ENCODE measurements at regions not wholly inside any gene's neighbourhood (a gene's known extent, or its start where the extent isn't known, plus 50 kb on each side); places are given as distances from the start of the nearest gene placed in this dataset.

DNA sequence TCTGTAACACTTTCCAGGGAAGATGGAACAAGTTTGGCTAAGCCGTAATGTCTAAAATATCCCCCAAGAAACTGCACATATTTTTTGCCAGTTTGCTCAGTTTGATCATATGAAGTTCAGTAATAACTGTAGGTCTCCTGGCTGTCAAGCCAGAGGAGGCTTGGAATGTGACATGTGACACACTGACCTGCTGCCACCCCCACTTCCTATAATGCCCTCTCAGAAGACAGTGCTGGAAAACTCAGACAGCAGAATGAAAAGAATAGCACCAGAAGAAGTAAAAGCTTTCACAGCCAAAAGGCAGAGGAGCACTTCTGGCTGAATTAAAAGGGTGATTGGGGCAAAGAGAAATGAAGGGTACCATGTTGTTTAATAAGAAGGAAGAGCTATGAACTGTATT lies 67.4 kb upstream of the UBAC2 start:
- no peaks in the 10 kb centered on the region for H3K79me1 ChIP-seq (ENCODE audit: insufficient read depth, low read depth, low read length, poor library complexity, severe bottlenecking)

More for the DNA sequence above, 67.4 kb upstream of the UBAC2 start:
- no peak for TF ChIP-seq CTCF (conservative IDR thresholded peaks at IDR 0.05)
- Histone ChIP-seq H3K18ac (ENCODE audit: insufficient read length, low read depth, low read length) (no peak overlapping the region), H2BK12ac (ENCODE audit: insufficient read length, low read depth, low read length) (no peak overlapping the region), H3K4me2 (ENCODE audit: insufficient read depth, insufficient read length, low read length) (no peak overlapping the region), H2AK5ac (ENCODE audit: insufficient read length, low read length) (no peak overlapping the region), H4K8ac (replicated peaks; ENCODE audit: insufficient read length, low read depth, low read length) (no peak overlapping the region), H3K9ac (ENCODE audit: extremely low read depth, insufficient read length, low read length) (no peak overlapping the region), H2BK5ac (ENCODE audit: insufficient read length, low read length) (no peak overlapping the region), H3K79me2 (ENCODE audit: insufficient read depth, low read length) (no peaks in the 10 kb centered on the region), H3K27ac (ENCODE audit: insufficient read length, low read depth, low read length) (no peak overlapping the region), H3K23ac (ENCODE audit: insufficient read length, low read depth, low read length) (no peak overlapping the region), H2BK120ac (ENCODE audit: low read depth, low read length, poor library complexity, severe bottlenecking) (no peak overlapping the region), H3T11ph (ENCODE audit: low read length) (no peak overlapping the region), H4K20me1 (ENCODE audit: control insufficient read depth, insufficient read depth, insufficient read length) (no peaks in the 10 kb centered on the region), H2AFZ (ENCODE audit: low read length) (no peak overlapping the region), H3K9me3 (ENCODE audit: control insufficient read depth, low read depth, low read length) (no peaks in the 10 kb centered on the region), H3K4ac (ENCODE audit: low read depth, low read length) (no peak overlapping the region), H3K4me1 (ENCODE audit: insufficient read depth, low read length) (no peaks in the 10 kb centered on the region; the same call in 1 of the 2 replicates), H3K27me3 (ENCODE audit: insufficient read depth, low read length) (no peaks in the 10 kb centered on the region), H3K23me2 (ENCODE audit: insufficient read length, low read depth, low read length, poor library complexity, severe bottlenecking) (no peaks in the 10 kb centered on the region), H3K56ac (ENCODE audit: insufficient read length, low read depth, low read length) (no peak overlapping the region), H2BK15ac (ENCODE audit: low read depth, low read length) (no peak overlapping the region), H2BK20ac (ENCODE audit: low read depth, low read length, poor library complexity, severe bottlenecking) (no peak overlapping the region), H3K14ac (ENCODE audit: insufficient read depth, low read length) (no peak overlapping the region), H4K91ac (ENCODE audit: insufficient read length, low read depth, low read length) (no peak overlapping the region), H4K5ac (ENCODE audit: insufficient read length, low read depth, low read length) (no peak overlapping the region)
- Mint-ChIP-seq H3K9me3 (no peaks in the 10 kb centered on the region), H3K27ac (no peak overlapping the region), H3K4me3 (no peak overlapping the region), H3K27me3 (ENCODE audit: low read depth) (peaks cover 7% of the 10 kb centered on the region), H3K36me3 (ENCODE audit: insufficient read depth in 1 of 3, low read depth in 3 of 3) (no peaks in the 10 kb centered on the region), H3K4me1 (peaks cover 9 to 14% of the 10 kb centered on the region in 2 experiments)
- DNase-seq = no peak
- no CpG with 5 or more reads among the region's 1 CpG for whole genome bisulfite sequencing (ENCODE audit: extremely low coverage, insufficient read length, low lambda C conversion rate)
